CD4-positive, alpha-beta T cell treated with Interleukin-15 for 4 hours (primary cell): ENCODE measurements at regions not wholly inside any gene's neighbourhood (a gene's known extent, or its start where the extent isn't known, plus 50 kb on each side); places are given as distances from the start of the nearest gene placed in this dataset.

Source experiments
- DNase-seq: peaks from one replicate; pipeline ENCODE4 v3.0.0-alpha.2; 2020; ENCODE audit warnings: low spot score

GRCh38 chr18:68466672-68467071 is 248.2 kb downstream of the TMX3 start:
- DNase-seq: no peak

GRCh38 chr18:68462766-68463165 is 252.1 kb downstream of the TMX3 start:
- no peak for DNase-seq

GRCh38 chr18:68462148-68462547 is 252.8 kb downstream of the TMX3 start:
- DNase-seq: no peak

GRCh38 chr18:68461481-68462018 is 253.4 kb downstream of the TMX3 start:
- no peak for DNase-seq

- no peak for DNase-seq
Observed at GRCh38 chr18:68459968-68460367, 254.9 kb downstream of the TMX3 start.

- DNase-seq: no peak
Observed at GRCh38 chr18:68456985-68457384, 257.9 kb downstream of the TMX3 start.

- DNase-seq: no peak
Observed at GRCh38 chr18:68455229-68455603, 259.7 kb downstream of the TMX3 start.

GRCh38 chr18:68454511-68455228 is 260.2 kb downstream of the TMX3 start:
- no peak for DNase-seq

- DNase-seq: no peak
Observed at GRCh38 chr18:68449292-68449691, 265.6 kb downstream of the TMX3 start.

GRCh38 chr18:68448736-68449135 is 266.2 kb downstream of the TMX3 start:
- no peak for DNase-seq

GRCh38 chr18:68447286-68447685 is 267.6 kb downstream of the TMX3 start:
- DNase-seq: no peak

- no peak for DNase-seq
Observed at GRCh38 chr18:68445668-68446426, 269.1 kb downstream of the TMX3 start.

GRCh38 chr18:68445136-68445535 is 269.8 kb downstream of the TMX3 start:
- no peak for DNase-seq

GRCh38 chr18:68441241-68441640 is 273.7 kb downstream of the TMX3 start:
- no peak for DNase-seq

GRCh38 chr18:68440433-68440832 is 274.5 kb downstream of the TMX3 start:
- DNase-seq: no peak

GRCh38 chr18:68439642-68440041 is 275.3 kb downstream of the TMX3 start:
- no peak for DNase-seq

GRCh38 chr18:68438983-68439382 is 275.9 kb downstream of the TMX3 start:
- no peak for DNase-seq

- DNase-seq: no peak
Observed at GRCh38 chr18:68438536-68438935, 276.4 kb downstream of the TMX3 start.

- no peak for DNase-seq
Observed at GRCh38 chr18:68436485-68436884, 278.4 kb downstream of the TMX3 start.

GRCh38 chr18:68435581-68435980 is 279.3 kb downstream of the TMX3 start:
- DNase-seq: no peak

GRCh38 chr18:68431922-68432198 is 283.0 kb downstream of the TMX3 start:
- no peak for DNase-seq

- no peak for DNase-seq
Observed at GRCh38 chr18:68431111-68431921, 283.6 kb downstream of the TMX3 start.

- no peak for DNase-seq
Observed at GRCh38 chr18:68429841-68430240, 285.1 kb downstream of the TMX3 start.
